ENCODE measurements at regions not wholly inside any gene's neighbourhood (a gene's known extent, or its start where the extent isn't known, plus 50 kb on each side); places are given as distances from the start of the nearest gene placed in this dataset.

GRCh38 chr14:54116972-54117371 lies 160.3 kb upstream of the BMP4 start:
- H3K79me1 ChIP-seq (ENCODE audit: low read depth in 1 of 2, low read length in 2 of 2): no peaks in the 10 kb centered on the region
- no peak overlapping the region for H3K18ac ChIP-seq (ENCODE audit: low read depth, low read length)
- H2BK15ac ChIP-seq (ENCODE audit: low read depth, low read length): no peak overlapping the region
- no peak overlapping the region for H3K14ac ChIP-seq (replicated peaks; ENCODE audit: low read depth, low read length)
- H3K9me1 ChIP-seq (ENCODE audit: insufficient read depth, low read length): no peaks in the 10 kb centered on the region
- ATAC-seq (ENCODE audit: low read depth) (no peak; the same call in 1 of the 2 replicates), DNase-seq (peak; percentile 66)
- H3K4me1 ChIP-seq (ENCODE audit: control insufficient read depth, insufficient read depth, low read length): no peaks in the 10 kb centered on the region
- no peak overlapping the region for H2AFZ ChIP-seq (replicated peaks; ENCODE audit: low read length, poor library complexity)
- no peak overlapping the region for H3K27ac ChIP-seq (ENCODE audit: insufficient read depth, low read length)
- H2BK20ac ChIP-seq (ENCODE audit: low read depth, low read length): no peak overlapping the region
- H3K9ac ChIP-seq (ENCODE audit: low read depth, low read length): no peak overlapping the region
- no peak overlapping the region for H3K23ac ChIP-seq (ENCODE audit: low read depth, low read length)
- no peak overlapping the region for H2AK9ac ChIP-seq (replicated peaks; ENCODE audit: low read depth, low read length, poor library complexity)
- no peak overlapping the region for H4K8ac ChIP-seq (ENCODE audit: low read depth in 2 of 2, low read length in 2 of 2)
- no peak overlapping the region for H3K4me2 ChIP-seq (ENCODE audit: low read depth, low read length)
- no peak overlapping the region for H3K4me3 ChIP-seq (ENCODE audit: insufficient read depth, low read depth, low read length)
- H3K36me3 ChIP-seq (ENCODE audit: control insufficient read depth, insufficient read depth, low read length): no peaks in the 10 kb centered on the region
- H2BK5ac ChIP-seq (ENCODE audit: low read depth, low read length, poor library complexity, severe bottlenecking): no peak overlapping the region
- no peaks in the 10 kb centered on the region for H3K9me3 ChIP-seq (ENCODE audit: control insufficient read depth, insufficient read depth, low read length)
- POLR2A ChIA-PET (ENCODE audit: unreplicated experiment): no interaction called here
- BruUV-seq (replicated peaks): no TSS peak
- CTCF ChIA-PET: interaction anchor here (1.0 kb wide), 1 partner anchor 15 kb away, joined by 3 read pairs; no protein-coding TSS in a partner anchor
- no peaks in the 10 kb centered on the region for H4K20me1 ChIP-seq (ENCODE audit: insufficient read depth, low read length)
- H3K4ac ChIP-seq (ENCODE audit: low read depth, low read length): no peak overlapping the region
- no peak overlapping the region for H2AK5ac ChIP-seq (ENCODE audit: low read depth, low read length)
- H4K91ac ChIP-seq (ENCODE audit: insufficient read depth, low read depth, low read length): no peak overlapping the region
- WGBS, 2 experiments (ENCODE audit: extremely low coverage in 2 of 2, insufficient read length in 1 of 2): no CpG with 5 or more reads among the region's 2 CpGs
- no peak for TF ChIP-seq FOS (IDR thresholded peaks at IDR 0.05; ENCODE audit: low read depth, low read length)
- no peak for TF ChIP-seq CTCF (conservative IDR thresholded peaks at IDR 0.05; ENCODE audit: low read depth, low read length)
- no peak for TF ChIP-seq ELK1 (IDR thresholded peaks at IDR 0.05; ENCODE audit: borderline replicate concordance, low read depth, low read length)
- no peak for TF ChIP-seq CHD1 (IDR thresholded peaks at IDR 0.05; ENCODE audit: low read depth, low read length)
- TF ChIP-seq NFE2L2 (IDR thresholded peaks at IDR 0.05; ENCODE audit: low read depth, low read length): no peak
- TF ChIP-seq MAZ (IDR thresholded peaks at IDR 0.05; ENCODE audit: borderline replicate concordance, low read depth, low read length): no peak
- no peak for TF ChIP-seq RCOR1 (IDR thresholded peaks at IDR 0.05; ENCODE audit: insufficient replicate concordance, low read length)
- TF ChIP-seq RFX5 (IDR thresholded peaks at IDR 0.05; ENCODE audit: low read depth, low read length): no peak
- TF ChIP-seq POLR2A (IDR thresholded peaks at IDR 0.05; ENCODE audit: low read depth, low read length): no peak
- TF ChIP-seq BHLHE40 (IDR thresholded peaks at IDR 0.05; ENCODE audit: low read depth, low read length): no peak
- TF ChIP-seq RAD21 (IDR thresholded peaks at IDR 0.05; ENCODE audit: low read length): no peak
- TF ChIP-seq SMC3 (IDR thresholded peaks at IDR 0.05; ENCODE audit: low read depth, low read length): no peak
- TF ChIP-seq MAFK (IDR thresholded peaks at IDR 0.05; ENCODE audit: low read depth, low read length): no peak
- no peak overlapping the region for H3K56ac ChIP-seq (ENCODE audit: extremely low read depth, insufficient read depth, low read length)
- no peak overlapping the region for H2BK120ac ChIP-seq (ENCODE audit: low read depth, low read length)
- intact Hi-C loops (cut with micrococcal nuclease): no loop called here
- dilution Hi-C loops (cut with HindIII; ENCODE audit: low sequenced_read_pairs, unreplicated experiment): no loop called here
- in situ Hi-C loops (cut with MboI; ENCODE audit: low sequenced_read_pairs): no loop called here
- H3K27me3 ChIP-seq (ENCODE audit: control insufficient read depth, insufficient read depth, low read length): peaks cover 6% of the 10 kb centered on the region; the same call in 1 of the 2 replicates
- H4K5ac ChIP-seq (ENCODE audit: low read depth, low read length): no peak overlapping the region
